ENCODE measurements at regions not wholly inside any gene's neighbourhood (a gene's known extent, or its start where the extent isn't known, plus 50 kb on each side); places are given as distances from the start of the nearest gene placed in this dataset.

DNA sequence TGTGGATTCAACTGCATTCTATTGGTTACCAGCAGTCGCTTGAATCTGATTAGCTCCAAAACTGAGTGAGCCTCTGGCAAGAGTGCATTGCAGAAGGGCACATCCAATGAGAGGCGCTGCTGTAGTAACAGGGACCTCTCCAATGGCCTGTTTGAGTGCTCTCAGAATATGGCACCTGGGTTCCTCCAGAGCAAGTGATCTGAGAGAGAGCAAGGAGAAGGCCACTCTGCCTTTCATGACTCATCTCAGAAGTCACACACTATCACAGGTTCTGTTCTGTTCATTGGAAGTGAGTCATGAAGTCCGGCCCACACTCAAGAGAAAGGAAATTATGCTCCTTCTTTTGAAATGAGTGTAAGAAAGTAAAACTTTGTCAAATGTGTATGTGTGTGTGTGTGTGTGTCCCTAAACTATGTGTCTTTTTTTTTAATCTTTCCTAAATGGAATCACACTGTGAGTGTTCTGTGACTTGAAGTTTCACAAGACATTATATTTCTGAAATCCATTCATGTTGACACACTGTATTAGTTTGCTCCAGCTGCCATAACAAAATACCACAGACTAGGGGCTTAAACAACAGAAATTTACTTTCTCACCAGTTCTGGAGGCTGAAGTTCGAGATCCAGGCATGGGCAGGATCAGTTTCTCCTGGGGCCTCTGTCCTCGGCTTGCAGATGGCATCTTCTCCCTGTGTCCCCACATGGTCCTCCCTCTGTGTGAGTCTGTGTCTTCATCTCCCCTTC is 138.3 kb upstream of the CDYL start (continued):
- TF ChIP-seq THAP7 (CRISPR knock-in tag; IDR thresholded peaks at IDR 0.05), result no peak
- TF ChIP-seq FOXA1 (IDR thresholded peaks at IDR 0.05; ENCODE audit: borderline replicate concordance), result no peak
- no peak for TF ChIP-seq FUS (optimal IDR thresholded peaks at IDR 0.05; ENCODE audit: low read depth, low read length)
- TF ChIP-seq DPF2 (IDR thresholded peaks at IDR 0.05), result peak; percentile 61
- TF ChIP-seq EHMT2 (IDR thresholded peaks at IDR 0.05), result peak; percentile 56; the same call in 1 of the 2 replicates
- 0 out of 2 replicates have a peak, but pooled peaks have one; percentile 27 for TF ChIP-seq GTF2E2 (tag; IDR thresholded peaks at IDR 0.05)
- 0 out of 2 replicates have a peak, but pooled peaks have one; percentile 23 for TF ChIP-seq BACH1 (tag; IDR thresholded peaks at IDR 0.05)
- no peak for TF ChIP-seq NR2C2 (CRISPR knock-in tag; IDR thresholded peaks at IDR 0.05)
- TF ChIP-seq NR2C2 (tag; IDR thresholded peaks at IDR 0.05), result no peak
- no peak for TF ChIP-seq BMI1 (IDR thresholded peaks at IDR 0.05; ENCODE audit: low read length)
- no peak for TF ChIP-seq ESRRA (IDR thresholded peaks at IDR 0.05; ENCODE audit: borderline replicate concordance, low read depth)
- TF ChIP-seq ATF3 (IDR thresholded peaks at IDR 0.05), result peak; percentile 93
- no peak for TF ChIP-seq ATF3 (CRISPR knock-in tag; conservative IDR thresholded peaks at IDR 0.05)
- peak; percentile 98 for TF ChIP-seq ZNF12 (CRISPR knock-in tag; IDR thresholded peaks at IDR 0.05)
- TF ChIP-seq ATF1 (CRISPR knock-in tag; IDR thresholded peaks at IDR 0.05), result no peak
- TF ChIP-seq ATF1 (tag; IDR thresholded peaks at IDR 0.05), result 0 out of 2 replicates have a peak, but pooled peaks have one; percentile 8
- TF ChIP-seq, protein P1, sequence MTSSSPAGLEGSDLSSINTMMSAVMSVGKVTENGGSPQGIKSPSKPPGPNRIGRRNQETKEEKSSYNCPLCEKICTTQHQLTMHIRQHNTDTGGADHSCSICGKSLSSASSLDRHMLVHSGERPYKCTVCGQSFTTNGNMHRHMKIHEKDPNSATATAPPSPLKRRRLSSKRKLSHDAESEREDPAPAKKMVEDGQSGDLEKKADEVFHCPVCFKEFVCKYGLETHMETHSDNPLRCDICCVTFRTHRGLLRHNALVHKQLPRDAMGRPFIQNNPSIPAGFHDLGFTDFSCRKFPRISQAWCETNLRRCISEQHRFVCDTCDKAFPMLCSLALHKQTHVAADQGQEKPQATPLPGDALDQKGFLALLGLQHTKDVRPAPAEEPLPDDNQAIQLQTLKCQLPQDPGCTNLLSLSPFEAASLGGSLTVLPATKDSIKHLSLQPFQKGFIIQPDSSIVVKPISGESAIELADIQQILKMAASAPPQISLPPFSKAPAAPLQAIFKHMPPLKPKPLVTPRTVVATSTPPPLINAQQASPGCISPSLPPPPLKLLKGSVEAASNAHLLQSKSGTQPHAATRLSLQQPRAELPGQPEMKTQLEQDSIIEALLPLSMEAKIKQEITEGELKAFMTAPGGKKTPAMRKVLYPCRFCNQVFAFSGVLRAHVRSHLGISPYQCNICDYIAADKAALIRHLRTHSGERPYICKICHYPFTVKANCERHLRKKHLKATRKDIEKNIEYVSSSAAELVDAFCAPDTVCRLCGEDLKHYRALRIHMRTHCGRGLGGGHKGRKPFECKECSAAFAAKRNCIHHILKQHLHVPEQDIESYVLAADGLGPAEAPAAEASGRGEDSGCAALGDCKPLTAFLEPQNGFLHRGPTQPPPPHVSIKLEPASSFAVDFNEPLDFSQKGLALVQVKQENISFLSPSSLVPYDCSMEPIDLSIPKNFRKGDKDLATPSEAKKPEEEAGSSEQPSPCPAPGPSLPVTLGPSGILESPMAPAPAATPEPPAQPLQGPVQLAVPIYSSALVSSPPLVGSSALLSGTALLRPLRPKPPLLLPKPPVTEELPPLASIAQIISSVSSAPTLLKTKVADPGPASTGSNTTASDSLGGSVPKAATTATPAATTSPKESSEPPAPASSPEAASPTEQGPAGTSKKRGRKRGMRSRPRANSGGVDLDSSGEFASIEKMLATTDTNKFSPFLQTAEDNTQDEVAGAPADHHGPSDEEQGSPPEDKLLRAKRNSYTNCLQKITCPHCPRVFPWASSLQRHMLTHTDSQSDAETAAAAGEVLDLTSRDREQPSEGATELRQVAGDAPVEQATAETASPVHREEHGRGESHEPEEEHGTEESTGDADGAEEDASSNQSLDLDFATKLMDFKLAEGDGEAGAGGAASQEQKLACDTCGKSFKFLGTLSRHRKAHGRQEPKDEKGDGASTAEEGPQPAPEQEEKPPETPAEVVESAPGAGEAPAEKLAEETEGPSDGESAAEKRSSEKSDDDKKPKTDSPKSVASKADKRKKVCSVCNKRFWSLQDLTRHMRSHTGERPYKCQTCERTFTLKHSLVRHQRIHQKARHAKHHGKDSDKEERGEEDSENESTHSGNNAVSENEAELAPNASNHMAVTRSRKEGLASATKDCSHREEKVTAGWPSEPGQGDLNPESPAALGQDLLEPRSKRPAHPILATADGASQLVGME (CRISPR knock-in tag; IDR thresholded peaks at IDR 0.05), result no peak
- peak; percentile 92 for TF ChIP-seq JUND (IDR thresholded peaks at IDR 0.05; ENCODE audit: borderline replicate concordance, low read depth, low read length)
- peak; percentile 91 for TF ChIP-seq JUND (tag; IDR thresholded peaks at IDR 0.05; ENCODE audit: borderline replicate concordance, low read depth, low read length)
- no peak for TF ChIP-seq PCBP1 (IDR thresholded peaks at IDR 0.05; ENCODE audit: low read depth, low read length, poor library complexity, severe bottlenecking)
- TF ChIP-seq ZNF197 (CRISPR knock-in tag; IDR thresholded peaks at IDR 0.05; ENCODE audit: low read depth), result no peak

Measured in K562 (cell line).